Ovary (tissue), 3 donors: ENCODE measurements at regions not wholly inside any gene's neighbourhood (a gene's known extent, or its start where the extent isn't known, plus 50 kb on each side); places are given as distances from the start of the nearest gene placed in this dataset.

Experiments
- EP300 ChIP-seq: sonication (generic); formaldehyde crosslinking; IDR thresholded peaks from one replicate; pipeline ENCODE4 v1.6.1; 2017; ENCODE audit warnings: antibody characterized with exemption
- POLR2A ChIP-seq: fragments of 450-650 bp; IDR thresholded peaks from one replicate; pipeline ENCODE4 v1.6.1; 2017; ENCODE audit warnings: antibody characterized with exemption, mild to moderate bottlenecking, moderate library complexity
- TF ChIP-seq, protein P1 (sequence below), 3 donors: fragments of 450-650 bp in 2 of 3; fragments of 200-600 bp in 1 of 3; IDR thresholded peaks; one replicate each; pipeline versions ENCODE4 v1.5.1 to v1.8.0; 2016 to 2022; ENCODE audit warnings: antibody characterized with exemption in 3 of 3, mild to moderate bottlenecking in 1 of 3
- donor health status: DM: no; HTN: no; CAD: no.

DNA sequence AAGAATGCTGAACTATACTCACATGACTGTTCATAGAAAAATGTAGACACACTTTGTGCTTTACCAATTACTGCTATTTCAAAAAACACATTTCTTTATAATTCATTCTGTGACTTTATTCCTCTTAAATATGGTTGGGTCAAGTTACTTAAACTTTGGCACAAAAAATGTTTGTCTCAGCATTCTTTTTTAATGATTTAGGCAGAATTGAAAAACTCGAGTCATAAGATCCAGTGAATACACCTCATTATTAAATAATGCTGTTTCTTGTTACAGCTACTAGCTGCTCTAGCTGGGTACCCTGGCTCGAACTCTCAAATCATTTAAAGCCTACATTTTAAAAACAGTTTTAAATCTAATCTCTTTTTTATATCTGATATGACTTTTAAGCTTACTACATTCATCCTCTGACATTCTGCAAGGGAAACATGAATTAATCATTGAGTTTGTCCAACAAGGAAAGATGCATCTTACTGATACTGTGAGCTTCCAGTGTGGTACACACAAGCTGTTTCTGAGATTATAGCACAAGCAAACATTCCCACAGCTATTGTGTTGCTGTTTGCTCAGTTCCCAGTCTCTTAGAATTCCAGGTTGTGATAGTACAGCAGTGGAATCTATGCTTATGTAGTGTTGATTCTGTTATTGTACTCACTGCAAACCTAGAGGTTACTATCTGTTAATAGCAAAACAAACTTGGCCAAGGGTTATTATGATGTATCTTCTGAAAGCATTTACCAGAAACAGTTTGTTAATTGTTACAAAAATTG, 746.5 kb downstream of the USP25 start:
- TF ChIP-seq, protein P1, sequence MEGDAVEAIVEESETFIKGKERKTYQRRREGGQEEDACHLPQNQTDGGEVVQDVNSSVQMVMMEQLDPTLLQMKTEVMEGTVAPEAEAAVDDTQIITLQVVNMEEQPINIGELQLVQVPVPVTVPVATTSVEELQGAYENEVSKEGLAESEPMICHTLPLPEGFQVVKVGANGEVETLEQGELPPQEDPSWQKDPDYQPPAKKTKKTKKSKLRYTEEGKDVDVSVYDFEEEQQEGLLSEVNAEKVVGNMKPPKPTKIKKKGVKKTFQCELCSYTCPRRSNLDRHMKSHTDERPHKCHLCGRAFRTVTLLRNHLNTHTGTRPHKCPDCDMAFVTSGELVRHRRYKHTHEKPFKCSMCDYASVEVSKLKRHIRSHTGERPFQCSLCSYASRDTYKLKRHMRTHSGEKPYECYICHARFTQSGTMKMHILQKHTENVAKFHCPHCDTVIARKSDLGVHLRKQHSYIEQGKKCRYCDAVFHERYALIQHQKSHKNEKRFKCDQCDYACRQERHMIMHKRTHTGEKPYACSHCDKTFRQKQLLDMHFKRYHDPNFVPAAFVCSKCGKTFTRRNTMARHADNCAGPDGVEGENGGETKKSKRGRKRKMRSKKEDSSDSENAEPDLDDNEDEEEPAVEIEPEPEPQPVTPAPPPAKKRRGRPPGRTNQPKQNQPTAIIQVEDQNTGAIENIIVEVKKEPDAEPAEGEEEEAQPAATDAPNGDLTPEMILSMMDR (IDR thresholded peaks at IDR 0.05) = no peak
- TF ChIP-seq POLR2A (no peak), EP300 (no peak)
